Transverse colon (tissue), 3 donors: ENCODE measurements at regions not wholly inside any gene's neighbourhood (a gene's known extent, or its start where the extent isn't known, plus 50 kb on each side); places are given as distances from the start of the nearest gene placed in this dataset.

Experiments
- CTCF ChIP-seq, 5 experiments: fragments of 200-600 bp in 3 of 5; fragments of 450-650 bp in 2 of 5; sonication (generic) in 3 of 5; IDR thresholded peaks; 1 replicate in 2 of 5; 2 replicates in 3 of 5; pipeline ENCODE4 v1.5.1; 2016 to 2017; ENCODE audit warnings: antibody characterized with exemption in 5 of 5, inconsistent platforms in 3 of 5, mild to moderate bottlenecking in 2 of 5, moderate library complexity in 1 of 5
- EP300 ChIP-seq: sonication (generic); formaldehyde crosslinking; IDR thresholded peaks from one replicate; pipeline ENCODE4 v1.6.1; 2017; ENCODE audit warnings: antibody characterized with exemption, low read depth

- TF ChIP-seq CTCF (IDR thresholded peaks at IDR 0.05) (no peak), EP300 (no peak)
These were observed 1163.2 kb upstream of the SORCS1 start for GRCh38 chr10:108327706-108328105.
